ENCODE measurements at regions not wholly inside any gene's neighbourhood (a gene's known extent, or its start where the extent isn't known, plus 50 kb on each side); places are given as distances from the start of the nearest gene placed in this dataset.
A peak's percentile ranks its signal among the peaks of the same experiment; 100 is the strongest.

GRCh38 chr20:58043236-58044140 lies 185.0 kb downstream of the ANKRD60 start:
- TF ChIP-seq CTCF (IDR thresholded peaks at IDR 0.05; ENCODE audit: control extremely low read depth, extremely low read depth) = no peak

GRCh38 chr20:58042591-58042990 lies 185.9 kb downstream of the ANKRD60 start:
- TF ChIP-seq CTCF (IDR thresholded peaks at IDR 0.05; ENCODE audit: control extremely low read depth, extremely low read depth) = no peak
- no peaks in the 10 kb centered on the region for H3K36me3 ChIP-seq (ENCODE audit: control insufficient read depth in 4 of 4, insufficient read depth in 4 of 4, low read length in 4 of 4)
- H3K4me1 ChIP-seq (ENCODE audit: control insufficient read depth in 5 of 5, insufficient read depth in 5 of 5, low read length in 5 of 5) = peaks cover 0 to 18% (median 0%) of the 10 kb centered on the region in 5 donors
- H3K27me3 ChIP-seq (ENCODE audit: control insufficient read depth in 3 of 3, insufficient read depth in 3 of 3, low read length in 2 of 3) = no peaks in the 10 kb centered on the region
- no peak for DNase-seq
- no peaks in the 10 kb centered on the region for H3K9me3 ChIP-seq (ENCODE audit: control insufficient read depth in 4 of 4, insufficient read depth in 3 of 4, low read length in 3 of 4)
- H3K4me3 ChIP-seq = no peak overlapping the region
- 39 to 82% methylated on average over 1 of the region's 1 CpG for WGBS, 2 donors
- ATAC-seq (ENCODE audit: insufficient read depth, low FRiP score) = no peak
- H3K27ac ChIP-seq (ENCODE audit: low read depth in 1 of 2, low read length in 1 of 2) = no peak overlapping the region
- H3K9ac ChIP-seq (ENCODE audit: insufficient read depth in 1 of 2, low read length in 2 of 2) = no peak overlapping the region

More at GRCh38 chr20:58043236-58044140, 185.0 kb downstream of the ANKRD60 start:
- no peak overlapping the region for H3K9ac ChIP-seq (ENCODE audit: insufficient read depth in 1 of 2, low read length in 2 of 2)
- no peaks in the 10 kb centered on the region for H3K27me3 ChIP-seq (ENCODE audit: control insufficient read depth in 3 of 3, insufficient read depth in 3 of 3, low read length in 2 of 3)
- H3K36me3 ChIP-seq (ENCODE audit: control insufficient read depth in 4 of 4, insufficient read depth in 4 of 4, low read length in 4 of 4) = no peaks in the 10 kb centered on the region
- no peaks in the 10 kb centered on the region for H3K9me3 ChIP-seq (ENCODE audit: control insufficient read depth in 4 of 4, insufficient read depth in 3 of 4, low read length in 3 of 4)
- H3K4me3 ChIP-seq = no peak overlapping the region
- no peak overlapping the region for H3K27ac ChIP-seq (ENCODE audit: low read depth in 1 of 2, low read length in 1 of 2)
- ATAC-seq (ENCODE audit: insufficient read depth, low FRiP score) (no peak), DNase-seq (peak in 2 of 3 donors; percentile 50 to 55)
- WGBS, 2 donors = 60 to 79% methylated on average over 17 of the region's 17 CpGs
- peaks cover 0 to 17% (median 0%) of the 10 kb centered on the region in 5 donors for H3K4me1 ChIP-seq (ENCODE audit: control insufficient read depth in 5 of 5, insufficient read depth in 5 of 5, low read length in 5 of 5)

GRCh38 chr20:58040447-58041290 lies 187.8 kb downstream of the ANKRD60 start:
- no peak for TF ChIP-seq CTCF (IDR thresholded peaks at IDR 0.05; ENCODE audit: control extremely low read depth, extremely low read depth)
- WGBS, 2 donors = 77 to 87% methylated on average over 15 of the region's 15 CpGs

More at GRCh38 chr20:58040447-58041290, 187.8 kb downstream of the ANKRD60 start:
- H3K36me3 ChIP-seq (ENCODE audit: control insufficient read depth in 4 of 4, insufficient read depth in 4 of 4, low read length in 4 of 4) = no peaks in the 10 kb centered on the region
- H3K4me3 ChIP-seq = no peak overlapping the region
- no peaks in the 10 kb centered on the region for H3K27me3 ChIP-seq (ENCODE audit: control insufficient read depth in 3 of 3, insufficient read depth in 3 of 3, low read length in 2 of 3)
- H3K9ac ChIP-seq (ENCODE audit: insufficient read depth in 1 of 2, low read length in 2 of 2) = no peak overlapping the region
- ATAC-seq (ENCODE audit: insufficient read depth, low FRiP score) = no peak
- H3K9me3 ChIP-seq (ENCODE audit: control insufficient read depth in 4 of 4, insufficient read depth in 3 of 4, low read length in 3 of 4) = no peaks in the 10 kb centered on the region
- H3K4me1 ChIP-seq (ENCODE audit: control insufficient read depth in 5 of 5, insufficient read depth in 5 of 5, low read length in 5 of 5) = peaks cover 0 to 18% (median 0%) of the 10 kb centered on the region in 5 donors
- DNase-seq = no peak
- no peak overlapping the region for H3K27ac ChIP-seq (ENCODE audit: low read depth in 1 of 2, low read length in 1 of 2)

Data from lung (tissue), 11 donors.